HG03378 (cell line): ENCODE measurements at regions not wholly inside any gene's neighbourhood (a gene's known extent, or its start where the extent isn't known, plus 50 kb on each side); places are given as distances from the start of the nearest gene placed in this dataset.
"Not testable (repeated sequence)": the region's sequence is repeated elsewhere in the genome, so short reads cannot be mapped to it uniquely, and the experiment has no call there.

Experiments used
- ATAC-seq: cut with Tn5 transposase; IDR thresholded peaks from one replicate; pipeline ENCODE4 v1.9.1; 2021; ENCODE audit warnings: mild to moderate bottlenecking, moderate library complexity; ENCODE audit not compliant: unreplicated experiment

DNA sequence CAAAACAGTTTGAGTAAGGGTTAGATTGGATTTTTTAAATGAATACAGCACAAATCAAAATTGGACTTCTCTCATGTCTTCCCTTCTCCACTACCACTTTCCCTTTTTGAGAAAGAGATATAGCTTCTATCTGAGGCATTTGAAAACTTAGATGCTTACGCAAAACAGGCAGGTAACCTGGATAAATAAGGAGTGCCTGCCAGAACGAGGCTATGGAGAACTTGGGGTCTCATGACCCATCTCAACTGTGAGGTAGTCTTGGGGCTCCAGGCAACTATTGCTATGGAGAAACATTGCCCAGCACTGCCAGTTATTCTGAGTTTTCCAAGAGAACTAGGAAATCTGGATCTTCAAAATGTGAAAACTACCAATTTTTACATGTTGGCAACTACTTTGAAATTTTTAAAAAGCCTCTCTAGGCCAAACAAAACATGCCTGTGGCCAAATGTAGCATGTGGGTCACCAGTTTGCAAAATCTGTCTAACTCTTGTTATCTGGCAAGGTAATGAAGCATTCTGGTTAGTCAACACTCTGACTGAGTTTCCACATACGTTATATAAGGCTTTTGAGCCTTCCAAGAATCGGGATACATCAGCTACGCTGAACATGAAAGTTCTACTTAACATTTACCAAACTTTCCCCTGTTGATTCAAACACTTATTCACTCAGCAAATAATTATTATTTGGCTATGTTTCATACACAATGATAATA lies 752.7 kb downstream of the KCNA4 start:
- ATAC-seq, result no peak

DNA sequence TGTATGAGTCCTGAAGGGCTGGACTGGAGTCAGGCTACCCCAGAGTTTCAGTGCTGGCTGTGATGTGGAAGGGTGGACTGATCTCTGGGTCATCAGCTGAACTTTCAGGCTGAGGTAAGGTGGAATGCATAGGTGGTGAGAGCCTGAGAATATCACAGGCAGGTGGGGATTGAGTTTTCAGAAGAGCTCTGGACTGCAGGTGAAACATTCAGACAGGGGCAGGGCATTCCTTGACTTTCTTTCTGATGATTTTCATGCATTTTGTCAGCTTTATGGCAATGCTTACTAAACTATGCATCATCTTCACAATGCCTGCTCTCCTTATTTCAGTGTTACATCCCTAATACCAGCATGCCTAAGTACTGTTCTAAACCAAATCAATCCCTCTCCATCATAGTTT lies 755.0 kb downstream of the KCNA4 start:
- ATAC-seq, result no peak

DNA sequence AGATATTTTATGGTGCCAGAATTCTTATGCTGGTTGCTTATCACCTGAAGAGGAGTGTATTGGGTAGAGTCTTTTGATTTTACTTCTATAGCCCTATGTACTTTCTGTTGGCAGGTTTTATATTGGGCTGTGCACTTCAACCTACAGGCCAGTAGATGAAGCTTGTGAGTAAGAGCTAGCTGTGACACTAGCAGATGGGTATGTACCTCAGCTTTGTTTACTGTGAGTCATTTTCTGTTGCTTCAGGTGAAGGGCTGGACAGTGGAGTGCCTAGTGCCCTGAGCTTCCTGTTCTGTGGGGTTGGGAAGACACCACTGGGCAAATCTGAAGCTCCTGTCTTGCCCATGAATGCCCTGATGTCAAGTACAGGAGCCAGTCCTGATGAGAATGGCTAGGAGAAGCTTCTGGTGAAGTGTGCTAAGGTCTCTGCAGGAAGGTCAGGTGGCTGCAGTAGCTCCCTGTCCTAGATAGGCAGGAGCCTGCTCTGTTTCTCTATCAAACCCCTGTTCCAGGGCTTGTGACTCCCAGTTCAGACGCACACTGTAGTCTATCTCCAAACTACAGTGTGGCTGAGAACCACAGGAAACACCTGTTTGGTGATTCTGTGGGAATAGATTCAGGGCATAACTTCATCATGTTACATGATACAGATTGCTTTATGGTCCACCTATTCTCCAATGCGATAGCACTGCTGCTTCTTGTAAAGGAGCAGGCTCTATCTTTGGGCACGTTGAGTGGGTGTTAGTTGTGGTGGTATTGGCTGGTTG lies 755.7 kb downstream of the KCNA4 start:
- ATAC-seq, result no peak

DNA sequence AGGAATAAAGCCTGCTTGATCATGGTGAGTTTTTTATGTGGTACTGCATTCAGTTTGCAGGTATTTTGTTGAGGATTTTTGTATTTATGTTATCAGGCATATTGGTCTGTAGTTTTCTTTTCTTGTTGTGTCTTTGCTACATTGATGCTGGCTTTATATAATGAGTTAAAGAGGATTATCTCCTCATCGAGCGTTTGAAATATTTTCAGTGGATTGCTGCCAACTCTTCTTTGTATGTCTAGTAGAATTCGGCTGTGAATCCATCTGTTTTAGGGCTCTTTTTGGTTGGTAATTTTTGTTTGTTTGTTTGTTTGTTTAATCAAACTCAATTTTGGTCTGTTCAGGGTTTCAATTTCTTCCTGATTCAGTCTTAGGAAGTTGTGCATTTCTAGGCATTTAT lies 758.4 kb downstream of the KCNA4 start:
- ATAC-seq, result no peak

DNA sequence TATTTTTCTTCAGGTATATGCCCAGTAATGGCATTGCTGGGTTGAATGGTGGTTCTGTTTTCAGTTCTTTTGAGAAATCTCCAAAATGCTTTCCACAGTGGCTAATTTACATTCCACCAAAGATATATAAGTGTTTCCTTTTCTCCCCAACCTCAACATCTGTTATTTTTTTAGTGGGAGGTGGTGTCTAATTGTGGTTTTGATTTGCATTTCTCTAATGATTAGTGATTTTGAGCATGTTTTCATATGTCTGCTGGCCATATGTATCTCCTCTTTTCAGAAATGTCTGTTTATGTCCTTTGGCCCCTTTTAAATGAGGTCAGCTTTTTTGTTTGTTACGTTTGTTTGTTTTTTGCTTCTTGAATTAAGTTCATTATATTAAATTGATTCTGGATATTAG lies 760.2 kb downstream of the KCNA4 start:
- no peak for ATAC-seq

DNA sequence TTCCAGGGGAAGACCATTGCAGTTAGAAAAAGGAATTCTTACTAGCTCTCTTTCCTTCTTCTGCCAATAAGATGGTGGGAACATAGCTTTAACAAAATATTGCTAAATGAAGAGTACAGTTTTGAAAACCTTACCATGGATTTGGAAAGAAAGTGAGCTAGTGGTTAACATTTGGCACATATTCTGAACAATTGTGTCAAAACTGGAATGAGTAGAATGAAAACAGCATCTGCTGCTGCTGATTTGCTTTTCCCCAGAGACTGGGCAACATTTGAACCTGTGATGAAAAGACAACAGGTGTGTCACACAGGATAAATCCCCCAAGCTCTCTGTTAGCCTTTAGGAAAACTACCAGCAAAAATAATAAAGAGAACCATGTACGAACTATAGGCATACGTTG lies 761.4 kb downstream of the KCNA4 start:
- ATAC-seq, result no peak

DNA sequence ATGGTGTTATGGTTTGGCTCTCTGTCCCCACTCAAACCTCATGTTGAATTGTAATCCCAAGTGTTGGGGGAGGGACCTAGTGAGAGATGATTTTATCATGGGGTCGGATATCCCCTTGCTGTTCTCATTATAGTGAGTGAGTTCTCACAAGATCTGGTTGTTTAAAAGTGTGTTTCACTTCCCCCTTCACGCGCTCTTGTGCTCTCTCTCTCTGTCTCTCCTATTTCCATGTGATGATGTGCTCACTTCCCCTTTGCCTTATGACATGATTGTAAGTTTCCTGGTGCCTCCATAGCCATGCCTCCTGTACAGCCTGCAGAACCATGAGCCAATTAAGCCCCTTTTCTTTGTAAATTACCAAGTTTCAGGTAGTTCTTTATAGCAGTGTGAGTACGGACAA lies 765.1 kb downstream of the KCNA4 start:
- peak; percentile 95 for ATAC-seq

DNA sequence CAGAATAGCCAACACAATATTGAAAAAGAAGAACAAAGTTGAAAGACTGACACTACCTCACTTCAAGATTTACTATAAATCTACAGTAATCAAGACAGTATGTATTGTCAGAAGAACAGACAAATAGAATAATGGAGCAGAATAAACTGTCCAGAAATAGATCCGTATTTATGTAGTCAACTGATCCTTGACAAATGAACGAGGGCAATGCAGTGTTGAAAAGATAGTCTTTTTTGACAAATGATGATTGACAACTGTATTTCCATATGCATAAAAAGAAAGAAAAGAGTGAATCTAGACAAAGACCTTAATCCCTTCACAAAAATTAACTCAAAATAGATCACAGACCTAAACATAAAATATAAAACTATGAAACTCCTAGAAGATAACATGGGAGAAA lies 767.1 kb downstream of the KCNA4 start:
- ATAC-seq, result no peak

DNA sequence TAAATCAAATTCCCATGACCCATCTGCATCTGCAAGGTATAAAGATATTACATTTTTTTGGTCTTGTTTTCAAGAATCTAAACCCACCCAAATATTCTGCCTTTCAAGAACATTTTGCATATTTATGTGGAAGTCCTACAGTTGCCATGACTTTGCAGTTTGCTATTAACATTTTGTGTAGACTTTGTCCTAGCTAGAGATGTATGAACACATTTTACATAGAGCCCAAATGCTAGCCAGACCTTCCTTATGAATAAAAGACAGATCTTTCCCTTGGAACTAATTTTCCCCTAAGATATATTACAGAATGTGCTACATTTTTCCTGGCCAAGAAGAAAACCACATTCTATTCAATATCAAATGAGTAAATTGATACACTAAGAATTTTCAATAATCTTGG lies 772.5 kb downstream of the KCNA4 start:
- no peak for ATAC-seq

DNA sequence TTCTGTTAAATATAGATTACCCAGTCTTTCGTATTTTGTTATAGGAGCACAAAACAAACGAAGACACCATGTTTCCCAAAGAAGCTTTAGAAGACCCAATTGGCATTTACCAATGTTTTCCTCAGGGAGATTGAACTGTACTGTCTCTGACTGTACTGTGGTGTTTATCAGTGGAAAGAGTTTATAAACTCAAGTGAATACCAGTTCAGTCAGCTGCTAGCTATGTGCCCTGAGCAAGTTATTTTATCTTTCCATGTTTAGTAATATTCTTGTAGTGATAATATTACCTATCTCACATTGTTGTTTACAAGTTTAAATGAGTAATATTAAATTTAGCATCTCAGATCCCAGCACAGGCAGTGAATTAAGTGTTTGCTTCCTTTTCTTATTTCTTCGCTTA lies 773.2 kb downstream of the KCNA4 start:
- ATAC-seq, result no peak

DNA sequence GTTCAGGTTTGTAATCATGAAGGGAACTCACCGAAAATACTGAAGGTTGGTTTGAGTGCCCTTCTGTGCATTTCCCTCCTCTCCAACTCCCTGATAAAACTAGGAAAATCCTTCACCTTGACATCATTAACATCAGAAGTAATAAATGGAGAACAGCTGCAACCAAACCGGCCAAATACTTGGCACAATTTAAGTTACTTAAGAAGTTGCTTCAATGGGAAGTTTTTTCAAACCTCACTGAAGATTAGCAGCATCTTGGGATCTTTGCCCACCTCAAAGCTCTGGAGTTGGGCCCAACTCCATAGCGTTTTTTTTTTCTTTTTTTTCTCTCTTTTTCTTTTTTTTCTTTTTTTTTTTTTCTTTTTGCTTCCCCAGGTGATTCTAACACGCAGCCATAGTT lies 784.8 kb downstream of the KCNA4 start:
- no peak for ATAC-seq

DNA sequence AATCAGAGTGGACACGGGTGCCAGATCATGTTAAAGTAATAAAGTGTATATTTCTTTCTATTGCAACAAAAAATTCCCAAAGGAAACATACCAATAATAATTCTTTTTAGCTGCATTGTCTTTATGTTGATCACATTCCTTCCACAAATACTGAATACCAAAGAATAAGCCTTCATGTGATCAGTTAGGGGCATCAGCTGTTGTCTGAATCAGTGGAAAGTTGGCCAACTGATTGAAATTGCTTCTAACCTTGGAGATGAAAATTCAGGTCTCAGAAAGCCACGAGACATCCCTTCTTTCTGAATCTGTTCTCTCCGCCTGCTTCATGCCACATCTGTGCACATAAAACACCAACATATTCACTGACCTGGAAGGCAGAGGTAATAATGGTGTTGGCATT lies 785.2 kb downstream of the KCNA4 start:
- no peak for ATAC-seq

DNA sequence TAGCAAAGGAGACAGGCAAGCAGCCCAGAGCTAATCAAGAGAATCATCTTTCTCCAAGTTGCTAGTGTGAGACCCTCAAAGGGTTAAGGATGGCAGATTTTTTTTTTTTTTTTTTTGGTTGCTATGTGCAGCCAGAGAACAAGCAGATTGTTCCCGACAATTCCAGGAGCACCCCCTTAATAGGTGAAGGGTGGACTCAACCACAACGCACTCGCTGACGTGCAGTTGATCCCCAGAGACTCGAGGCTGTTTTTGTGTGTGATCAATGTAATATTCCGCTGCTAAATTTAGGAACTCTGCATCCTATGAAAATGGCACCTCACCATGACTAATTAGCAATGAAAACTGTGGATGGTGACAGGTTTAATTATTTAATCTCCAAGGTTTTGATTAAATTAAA lies 789.0 kb downstream of the KCNA4 start:
- no peak for ATAC-seq

DNA sequence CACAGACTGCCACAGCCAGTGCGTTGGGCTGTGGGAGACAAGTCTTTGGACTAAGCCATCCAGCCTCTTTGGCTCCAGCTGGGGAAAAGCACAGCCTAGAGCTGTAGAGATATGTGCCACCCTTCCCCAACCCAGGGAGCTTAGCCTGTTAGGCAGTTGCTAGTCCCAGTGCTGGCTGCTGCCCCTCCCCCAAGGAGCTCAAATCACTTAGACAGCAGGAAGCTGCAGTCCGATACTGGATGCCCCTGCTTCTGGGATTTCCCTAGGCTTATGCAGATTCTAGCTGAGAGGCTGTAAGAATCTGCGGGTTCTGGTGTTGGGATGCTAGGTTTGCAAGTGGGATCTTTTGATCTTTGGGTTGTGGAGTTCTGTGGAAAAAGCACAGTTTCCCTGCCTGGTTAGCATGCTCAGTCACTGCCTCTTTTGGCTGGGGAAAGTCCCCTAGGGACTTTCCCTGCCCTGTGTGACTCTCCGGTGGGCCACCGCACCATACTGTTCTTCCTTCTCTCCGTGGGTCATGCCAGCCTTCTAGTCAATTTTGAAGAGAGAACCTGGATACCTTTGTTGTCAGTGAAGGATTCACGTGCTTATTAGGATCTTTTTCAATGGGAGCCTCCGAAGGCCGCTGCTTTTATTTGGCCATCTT lies 792.0 kb downstream of the KCNA4 start:
- no peak for ATAC-seq

DNA sequence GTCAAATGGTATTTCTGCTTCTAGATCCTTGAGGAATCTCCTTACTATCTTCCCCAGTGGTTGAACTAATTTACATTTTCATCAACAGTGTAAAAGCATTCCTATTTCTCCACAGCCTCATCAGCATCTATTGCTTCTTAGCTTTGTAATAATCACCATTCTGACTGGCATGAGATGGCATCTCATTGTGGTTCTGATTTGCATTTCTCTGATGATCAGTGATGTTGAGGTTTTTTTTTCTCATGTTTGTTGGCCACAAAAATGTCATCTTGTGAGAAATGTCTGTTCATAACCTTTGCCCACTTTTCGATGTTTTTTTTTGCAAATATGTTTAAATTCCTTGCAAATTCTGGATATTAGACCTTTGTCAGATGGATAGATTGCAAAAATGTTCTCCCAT lies 797.3 kb downstream of the KCNA4 start:
- ATAC-seq, result not testable (repeated sequence)

DNA sequence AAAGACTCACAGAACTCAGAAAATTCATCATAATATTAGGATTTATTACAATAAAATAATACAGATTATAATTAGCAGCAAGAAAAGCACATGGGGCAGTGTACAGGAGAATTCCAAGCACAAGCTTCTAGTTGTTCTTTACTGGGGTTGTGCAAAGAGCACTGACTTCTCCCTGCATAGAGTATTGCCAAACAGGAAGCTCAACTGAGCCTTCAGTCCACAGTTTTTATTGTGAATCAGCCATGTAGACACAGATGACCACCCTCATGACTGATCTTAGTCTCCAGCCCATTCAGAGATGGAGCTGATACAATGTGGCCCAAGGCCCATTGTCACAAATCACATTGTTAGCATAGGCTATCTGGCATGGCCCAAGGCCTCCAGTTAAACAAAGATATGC lies 798.9 kb downstream of the KCNA4 start:
- no peak for ATAC-seq

DNA sequence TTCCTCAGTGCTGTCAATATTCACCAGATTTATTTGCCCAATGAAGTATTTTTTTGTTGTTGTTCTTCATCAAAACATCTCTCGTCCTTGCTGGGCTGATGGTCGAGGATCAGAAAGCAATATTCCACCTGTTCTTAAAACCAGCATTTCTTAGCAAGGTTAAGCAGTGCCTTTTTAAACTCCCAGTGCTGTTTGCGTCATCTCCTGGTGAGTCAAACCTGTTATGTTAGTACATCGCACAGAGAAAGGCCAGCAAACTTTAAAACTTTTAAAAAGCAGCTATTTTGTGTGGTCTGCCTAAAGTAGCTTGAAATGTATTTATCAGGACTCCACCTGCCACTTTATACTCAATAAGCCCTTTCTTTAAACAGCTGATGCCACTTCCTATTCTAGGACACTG lies 802.0 kb downstream of the KCNA4 start:
- no peak for ATAC-seq

DNA sequence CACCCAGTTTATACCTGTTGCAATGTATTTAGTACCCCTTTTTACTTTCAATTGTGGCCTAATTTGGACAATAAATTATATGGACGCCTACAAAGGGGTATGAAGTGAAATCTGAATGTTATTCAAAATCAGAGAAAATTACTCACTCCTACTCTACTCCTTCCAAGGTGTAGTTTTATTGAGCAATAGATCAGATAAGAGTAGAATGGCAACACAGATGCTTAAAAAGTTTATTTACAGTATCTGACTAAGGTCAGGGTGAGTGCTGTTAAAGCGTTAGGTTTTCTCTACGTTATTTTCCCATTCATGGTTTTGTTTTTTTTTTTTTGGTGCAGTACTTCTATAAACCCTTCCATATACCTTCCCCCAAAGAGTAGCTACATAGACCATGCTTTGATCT lies 805.6 kb downstream of the KCNA4 start:
- ATAC-seq, result no peak

DNA sequence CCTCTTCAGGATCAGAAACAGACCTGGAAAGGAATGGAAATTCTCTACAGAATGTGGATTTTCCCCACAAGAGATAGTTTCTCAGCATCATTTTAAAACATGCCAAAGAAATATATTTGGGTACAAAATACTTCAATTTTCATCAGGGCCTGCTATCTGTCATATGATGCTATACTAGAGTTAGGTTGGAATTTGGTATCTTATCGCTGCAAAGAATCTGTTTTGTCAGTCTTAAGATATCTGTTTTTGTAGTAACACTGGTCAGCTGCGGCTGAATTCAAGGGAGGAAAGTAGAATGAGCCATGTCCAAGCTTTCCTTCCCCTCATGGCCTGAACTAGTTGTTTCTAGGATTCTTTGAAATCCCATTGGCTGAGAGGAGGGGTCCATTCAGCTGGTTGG lies 806.4 kb downstream of the KCNA4 start:
- ATAC-seq, result no peak

DNA sequence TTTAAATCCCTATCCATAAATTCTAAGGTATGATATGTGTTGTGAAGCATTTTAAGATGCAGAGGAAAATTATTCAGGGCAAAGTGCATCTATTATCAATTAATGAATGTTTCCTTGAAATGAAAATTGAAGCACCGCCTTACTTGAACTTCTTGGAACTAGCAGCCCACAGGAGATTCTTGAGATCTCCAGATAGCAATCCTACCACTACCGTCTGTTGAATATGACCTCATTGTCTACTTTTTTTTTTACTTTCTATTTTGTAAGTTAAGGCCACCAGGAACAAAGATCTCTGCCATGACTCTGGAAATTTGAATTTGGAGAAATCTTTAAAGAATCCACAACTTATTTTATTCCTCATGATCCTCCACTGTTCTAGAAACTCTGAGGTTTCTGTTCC lies 808.7 kb downstream of the KCNA4 start:
- ATAC-seq, result no peak

DNA sequence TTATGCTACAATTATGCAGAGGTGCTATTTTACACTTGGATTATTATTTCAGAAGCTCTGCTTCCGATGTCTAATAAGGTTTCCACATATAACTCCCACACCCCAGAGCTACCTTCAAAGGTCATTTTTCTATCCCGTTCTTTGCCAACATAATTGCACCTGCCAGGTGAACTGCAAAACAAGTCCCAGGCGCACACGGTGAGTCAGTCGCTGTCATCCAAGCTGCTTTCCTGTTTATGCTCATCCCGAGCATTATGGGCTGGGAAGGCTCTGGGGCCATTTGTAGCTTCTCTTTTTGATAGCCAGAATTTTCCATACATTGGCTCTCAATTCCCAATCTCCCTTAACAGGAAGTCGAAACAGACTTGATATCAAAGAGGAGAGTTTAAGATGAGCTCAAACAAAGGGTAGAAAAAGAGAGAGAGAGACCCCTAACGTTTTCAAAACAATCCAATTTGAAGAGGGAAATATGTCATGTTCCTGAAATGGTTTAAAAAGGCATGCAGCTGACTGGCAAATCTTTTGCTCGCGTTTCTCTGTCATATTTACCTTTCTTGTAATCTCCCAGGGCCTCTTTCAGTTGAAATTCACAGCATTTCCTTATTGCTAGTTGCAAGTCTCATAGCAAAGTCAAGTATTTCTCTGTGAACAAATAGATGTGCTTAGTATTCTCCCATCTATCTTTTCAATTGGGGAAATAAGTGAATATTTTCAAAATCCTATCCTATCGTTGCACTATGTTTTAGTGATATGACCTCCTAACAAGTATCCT lies 815.9 kb downstream of the KCNA4 start:
- ATAC-seq, result no peak
